ENCODE measurements at regions not wholly inside any gene's neighbourhood (a gene's known extent, or its start where the extent isn't known, plus 50 kb on each side); places are given as distances from the start of the nearest gene placed in this dataset.
A peak's percentile ranks its signal among the peaks of the same experiment; 100 is the strongest.
"Not testable (repeated sequence)": the region's sequence is repeated elsewhere in the genome, so short reads cannot be mapped to it uniquely, and the experiment has no call there.

GRCh38 chr4:4045823-4046222 lies 180.9 kb downstream of the OTOP1 start:
- not testable (repeated sequence) for H2AFZ ChIP-seq (ENCODE audit: low read depth, low read length); H3K9me3 ChIP-seq (ENCODE audit: low read length); H3K36me3 ChIP-seq (ENCODE audit: insufficient read depth, low read length); H3K4me1 ChIP-seq (ENCODE audit: insufficient read depth, low read length); H3K4me3 ChIP-seq (ENCODE audit: low read length)
- peaks cover 16% of the 10 kb centered on the region for H3K27me3 ChIP-seq (ENCODE audit: insufficient read depth, low read length)

DNA sequence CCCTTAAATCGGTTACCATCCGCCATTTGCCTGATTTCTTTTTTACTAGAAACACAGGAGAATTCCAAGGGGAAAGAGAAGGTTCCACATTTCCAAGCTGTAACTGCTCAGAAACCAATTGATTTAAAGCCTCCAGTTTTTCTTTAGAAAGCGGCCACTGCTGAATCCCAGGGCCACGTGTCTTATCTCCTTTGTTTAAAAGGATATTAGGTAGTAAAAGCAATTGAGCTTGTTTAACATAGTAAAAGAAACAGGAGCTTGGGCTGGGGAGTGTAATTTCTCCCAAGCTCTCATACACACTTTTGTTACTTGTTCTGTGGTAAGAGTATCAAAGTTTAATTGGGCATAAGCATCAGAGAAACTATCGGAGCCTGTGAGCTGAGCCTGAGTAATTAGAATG lies 180.0 kb downstream of the OTOP1 start:
- H3K4me1 ChIP-seq (ENCODE audit: insufficient read depth, low read length); H2AFZ ChIP-seq (ENCODE audit: low read depth, low read length); H3K4me3 ChIP-seq (ENCODE audit: low read length); H3K36me3 ChIP-seq (ENCODE audit: insufficient read depth, low read length); H3K9me3 ChIP-seq (ENCODE audit: low read length): not testable (repeated sequence)
- H3K27me3 ChIP-seq (ENCODE audit: insufficient read depth, low read length) = peaks cover 16% of the 10 kb centered on the region

DNA sequence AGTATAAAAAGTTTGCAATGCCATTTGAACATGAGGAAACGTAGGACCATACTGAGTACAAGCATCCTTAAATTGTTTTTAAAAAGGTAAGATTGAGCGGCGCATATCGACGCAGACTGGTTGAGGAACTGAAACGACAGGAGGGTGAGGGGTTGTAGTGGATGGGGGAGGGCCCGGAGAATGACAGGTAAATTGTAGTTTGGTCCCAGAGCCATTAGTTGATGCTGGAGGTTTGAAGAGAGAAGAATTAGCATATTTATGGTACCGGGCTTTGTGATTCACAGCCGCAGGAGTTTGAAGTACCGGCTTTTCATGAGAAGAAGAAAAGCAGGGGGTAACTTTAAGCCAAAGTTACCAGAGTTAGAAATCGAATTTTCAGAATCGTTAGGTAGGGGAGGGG lies 179.5 kb downstream of the OTOP1 start:
- H3K27me3 ChIP-seq (ENCODE audit: insufficient read depth, low read length) = peaks cover 16% of the 10 kb centered on the region
- H2AFZ ChIP-seq (ENCODE audit: low read depth, low read length); H3K4me1 ChIP-seq (ENCODE audit: insufficient read depth, low read length); H3K4me3 ChIP-seq (ENCODE audit: low read length); H3K36me3 ChIP-seq (ENCODE audit: insufficient read depth, low read length); H3K9me3 ChIP-seq (ENCODE audit: low read length): not testable (repeated sequence)

- H3K27me3 ChIP-seq (ENCODE audit: insufficient read depth, low read length) = peaks cover 16% of the 10 kb centered on the region
- H2AFZ ChIP-seq (ENCODE audit: low read depth, low read length); H3K9me3 ChIP-seq (ENCODE audit: low read length); H3K4me3 ChIP-seq (ENCODE audit: low read length); H3K36me3 ChIP-seq (ENCODE audit: insufficient read depth, low read length); H3K4me1 ChIP-seq (ENCODE audit: insufficient read depth, low read length): not testable (repeated sequence)
Measured at GRCh38 chr4:4048227-4048626, 178.5 kb downstream of the OTOP1 start.

DNA sequence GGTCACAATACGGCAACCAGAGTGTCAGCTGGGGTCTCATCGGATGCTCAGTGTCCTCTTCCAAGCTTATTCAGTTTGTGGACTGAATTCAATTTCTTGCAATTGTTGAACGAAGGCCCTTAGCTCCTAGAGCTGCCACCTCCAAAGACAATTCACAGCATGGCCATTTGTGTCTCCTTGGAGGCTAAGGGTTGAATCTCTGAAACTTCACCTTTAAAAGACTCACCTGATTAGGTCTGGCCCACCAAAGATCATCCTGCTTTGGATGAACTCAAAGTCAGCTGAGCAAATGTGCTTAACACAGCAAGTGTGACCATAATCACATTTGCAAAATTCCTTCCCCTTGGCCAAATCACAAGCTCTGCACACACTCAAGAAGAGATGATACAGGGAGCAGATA lies 175.9 kb downstream of the OTOP1 start:
- not testable (repeated sequence) for H3K4me3 ChIP-seq (ENCODE audit: low read length); H3K4me1 ChIP-seq (ENCODE audit: insufficient read depth, low read length); H3K36me3 ChIP-seq (ENCODE audit: insufficient read depth, low read length); H2AFZ ChIP-seq (ENCODE audit: low read depth, low read length); H3K27me3 ChIP-seq (ENCODE audit: insufficient read depth, low read length); H3K9me3 ChIP-seq (ENCODE audit: low read length)

- not testable (repeated sequence) for H3K4me3 ChIP-seq (ENCODE audit: low read length); H3K27me3 ChIP-seq (ENCODE audit: insufficient read depth, low read length)
Measured at GRCh38 chr4:4052933-4053332, 173.8 kb downstream of the OTOP1 start.

GRCh38 chr4:4057226-4057625 lies 169.5 kb downstream of the OTOP1 start:
- not testable (repeated sequence) for H3K4me3 ChIP-seq (ENCODE audit: low read length); H3K27me3 ChIP-seq (ENCODE audit: insufficient read depth, low read length); H3K4me1 ChIP-seq (ENCODE audit: insufficient read depth, low read length); H3K9me3 ChIP-seq (ENCODE audit: low read length); H3K36me3 ChIP-seq (ENCODE audit: insufficient read depth, low read length); H2AFZ ChIP-seq (ENCODE audit: low read depth, low read length)

More at GRCh38 chr4:4052933-4053332, 173.8 kb downstream of the OTOP1 start:
- not testable (repeated sequence) for H3K4me1 ChIP-seq (ENCODE audit: insufficient read depth, low read length); H2AFZ ChIP-seq (ENCODE audit: low read depth, low read length); H3K9me3 ChIP-seq (ENCODE audit: low read length); H3K36me3 ChIP-seq (ENCODE audit: insufficient read depth, low read length)

GRCh38 chr4:4084171-4084570 lies 142.6 kb downstream of the OTOP1 start:
- H3K36me3 ChIP-seq (ENCODE audit: insufficient read depth, low read length); H3K27me3 ChIP-seq (ENCODE audit: insufficient read depth, low read length); H3K4me1 ChIP-seq (ENCODE audit: insufficient read depth, low read length); H2AFZ ChIP-seq (ENCODE audit: low read depth, low read length); H3K4me3 ChIP-seq (ENCODE audit: low read length); H3K9me3 ChIP-seq (ENCODE audit: low read length): not testable (repeated sequence)

GRCh38 chr4:4089716-4090419 lies 136.9 kb downstream of the OTOP1 start:
- H3K4me1 ChIP-seq (ENCODE audit: insufficient read depth, low read length); H3K4me3 ChIP-seq (ENCODE audit: low read length); H3K36me3 ChIP-seq (ENCODE audit: insufficient read depth, low read length); H3K9me3 ChIP-seq (ENCODE audit: low read length); H2AFZ ChIP-seq (ENCODE audit: low read depth, low read length); H3K27me3 ChIP-seq (ENCODE audit: insufficient read depth, low read length): not testable (repeated sequence)

DNA sequence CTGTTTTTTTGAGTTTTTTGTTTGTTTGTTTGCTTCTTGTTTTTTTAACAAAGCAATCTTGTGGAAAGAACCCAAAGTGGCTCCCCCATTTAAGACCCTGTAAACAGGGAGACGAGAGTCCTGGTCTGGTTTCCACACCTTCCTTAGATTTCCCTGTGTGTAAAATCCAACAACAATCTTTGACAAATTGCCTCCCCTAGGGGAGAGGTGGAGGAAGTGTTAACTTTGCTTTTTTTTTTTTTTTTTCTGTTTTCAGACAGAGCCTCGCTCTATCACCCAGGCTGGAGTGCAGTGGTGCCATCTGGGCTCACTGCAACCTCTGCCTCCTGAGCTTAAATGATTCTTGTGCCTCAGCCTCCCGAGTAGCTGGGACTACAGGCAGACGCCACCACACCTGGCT lies 136.0 kb downstream of the OTOP1 start:
- not testable (repeated sequence) for H3K4me1 ChIP-seq (ENCODE audit: insufficient read depth, low read length); H3K9me3 ChIP-seq (ENCODE audit: low read length); H3K27me3 ChIP-seq (ENCODE audit: insufficient read depth, low read length); H2AFZ ChIP-seq (ENCODE audit: low read depth, low read length); H3K4me3 ChIP-seq (ENCODE audit: low read length); H3K36me3 ChIP-seq (ENCODE audit: insufficient read depth, low read length)

DNA sequence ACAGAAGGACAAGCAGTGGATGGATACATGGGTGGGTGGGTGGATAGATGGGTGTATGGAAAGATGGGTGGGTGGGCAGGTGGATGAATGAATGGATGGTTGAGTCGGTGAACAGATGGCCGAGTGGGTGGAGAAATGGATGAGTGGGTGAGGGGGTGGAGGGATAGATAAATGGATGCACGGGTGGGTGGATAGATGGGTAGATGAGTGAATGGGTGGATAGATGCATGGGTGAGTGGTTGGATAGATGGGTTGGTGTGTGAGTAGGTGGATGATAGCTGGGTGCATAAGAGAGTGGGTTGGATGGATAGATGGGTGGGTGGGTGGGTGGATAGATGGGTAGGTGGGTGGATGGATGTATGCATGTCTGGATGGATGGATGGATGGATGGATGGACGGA lies 134.6 kb downstream of the OTOP1 start:
- not testable (repeated sequence) for H2AFZ ChIP-seq (ENCODE audit: low read depth, low read length); H3K36me3 ChIP-seq (ENCODE audit: insufficient read depth, low read length); H3K4me1 ChIP-seq (ENCODE audit: insufficient read depth, low read length); H3K4me3 ChIP-seq (ENCODE audit: low read length); H3K9me3 ChIP-seq (ENCODE audit: low read length); H3K27me3 ChIP-seq (ENCODE audit: insufficient read depth, low read length)

- not testable (repeated sequence) for H3K27me3 ChIP-seq (ENCODE audit: insufficient read depth, low read length); H3K9me3 ChIP-seq (ENCODE audit: low read length); H3K4me3 ChIP-seq (ENCODE audit: low read length); H3K36me3 ChIP-seq (ENCODE audit: insufficient read depth, low read length); H3K4me1 ChIP-seq (ENCODE audit: insufficient read depth, low read length); H2AFZ ChIP-seq (ENCODE audit: low read depth, low read length)
Measured at GRCh38 chr4:4099610-4100009, 127.1 kb downstream of the OTOP1 start.

GRCh38 chr4:4106923-4107322 lies 119.8 kb downstream of the OTOP1 start:
- H2AFZ ChIP-seq (ENCODE audit: low read depth, low read length); H3K9me3 ChIP-seq (ENCODE audit: low read length); H3K36me3 ChIP-seq (ENCODE audit: insufficient read depth, low read length); H3K4me1 ChIP-seq (ENCODE audit: insufficient read depth, low read length); H3K4me3 ChIP-seq (ENCODE audit: low read length): not testable (repeated sequence)
- H3K27me3 ChIP-seq (ENCODE audit: insufficient read depth, low read length) = peaks cover 10% of the 10 kb centered on the region

DNA sequence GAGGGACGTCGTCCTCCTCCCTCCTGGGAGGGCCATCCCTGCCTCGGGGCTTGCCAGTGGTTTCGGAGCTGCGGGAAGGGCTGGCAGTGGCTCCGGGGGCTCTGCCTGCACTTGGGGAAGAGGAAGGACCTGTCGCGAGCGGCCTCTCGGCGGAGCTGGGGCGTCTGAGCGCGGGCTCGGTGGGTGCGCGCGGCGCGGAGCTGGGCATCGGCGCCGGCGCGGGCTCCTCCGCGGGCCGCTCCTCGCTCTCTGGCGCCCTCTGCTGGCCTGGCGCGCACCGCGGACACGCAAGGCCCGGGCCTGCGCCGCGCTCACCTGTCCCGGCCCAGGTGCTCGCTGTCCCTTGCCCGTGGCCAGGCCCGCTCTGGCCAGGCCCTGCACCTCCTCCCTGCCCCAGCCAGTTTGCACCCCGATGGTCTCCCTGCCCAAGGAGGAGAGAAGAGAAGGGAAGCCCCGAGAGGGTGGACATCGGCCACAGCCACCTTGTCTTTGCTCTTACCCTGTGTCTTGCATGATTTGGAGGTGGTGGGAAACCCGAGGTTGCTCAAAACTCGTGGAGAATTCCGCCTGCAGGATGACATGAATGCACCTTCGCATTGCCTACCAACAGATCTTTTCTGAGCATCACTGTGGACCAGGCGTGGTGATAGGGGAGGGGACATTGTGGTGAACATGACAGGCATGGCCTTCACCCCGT lies 119.2 kb downstream of the OTOP1 start:
- Histone ChIP-seq H3K4me3 (ENCODE audit: low read length) (peak overlapping the region; percentile 31), H3K27me3 (ENCODE audit: insufficient read depth, low read length) (peaks cover 10% of the 10 kb centered on the region)
- not testable (repeated sequence) for H3K9me3 ChIP-seq (ENCODE audit: low read length); H3K4me1 ChIP-seq (ENCODE audit: insufficient read depth, low read length); H2AFZ ChIP-seq (ENCODE audit: low read depth, low read length); H3K36me3 ChIP-seq (ENCODE audit: insufficient read depth, low read length)
